ENCODE measurements at regions not wholly inside any gene's neighbourhood (a gene's known extent, or its start where the extent isn't known, plus 50 kb on each side); places are given as distances from the start of the nearest gene placed in this dataset.

DNA sequence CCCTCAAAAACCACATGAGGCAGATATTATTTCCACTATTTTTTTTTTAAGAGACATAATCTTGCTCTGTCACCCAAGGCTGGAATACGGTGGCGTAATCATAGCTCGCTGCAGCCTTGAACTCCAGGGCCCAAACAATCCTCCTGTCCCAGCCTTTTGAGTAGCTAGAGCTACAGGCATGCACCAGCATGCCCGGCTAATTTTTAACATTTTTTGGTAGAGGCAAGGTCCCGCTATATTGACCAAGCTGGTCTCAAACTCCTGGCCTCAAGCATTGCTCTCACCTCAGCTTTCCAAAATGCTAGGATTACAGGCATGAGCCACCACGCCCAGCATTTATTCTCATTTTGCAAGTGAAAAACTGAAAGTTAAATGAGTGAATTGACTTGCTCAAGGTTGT lies 50.8 kb upstream of the PIAS1 start:
- no peaks in the 10 kb centered on the region; the same call in 1 of the 2 replicates for H3K9me3 ChIP-seq (ENCODE audit: control insufficient read depth, insufficient read depth, low read length)
- H3K36me3 ChIP-seq (ENCODE audit: insufficient read depth, low read length) = no peaks in the 10 kb centered on the region
- H3K4me1 ChIP-seq (ENCODE audit: insufficient read depth, low read length) = no peaks in the 10 kb centered on the region

More for the DNA sequence above, 50.8 kb upstream of the PIAS1 start:
- no peak overlapping the region for H3K9ac ChIP-seq (ENCODE audit: low read depth, low read length)
